HG03139 (cell line): ENCODE measurements at regions not wholly inside any gene's neighbourhood (a gene's known extent, or its start where the extent isn't known, plus 50 kb on each side); places are given as distances from the start of the nearest gene placed in this dataset.

Experiments
- ATAC-seq: cut with Tn5 transposase; IDR thresholded peaks from one replicate; pipeline ENCODE4 v1.9.1; 2021; ENCODE audit not compliant: unreplicated experiment

- no peak for ATAC-seq
These were observed 82.1 kb upstream of the RASGRP1 start for GRCh38 chr15:38646716-38647115.

GRCh38 chr15:38647683-38648082 lies 83.1 kb upstream of the RASGRP1 start:
- ATAC-seq, result no peak

- ATAC-seq, result no peak
These were observed 83.7 kb upstream of the RASGRP1 start for GRCh38 chr15:38648121-38648843.

- no peak for ATAC-seq
These were observed 85.8 kb upstream of the RASGRP1 start for GRCh38 chr15:38650384-38650783.

- ATAC-seq, result no peak
These were observed 86.3 kb upstream of the RASGRP1 start for GRCh38 chr15:38650936-38651327.

GRCh38 chr15:38651328-38652038 lies 86.9 kb upstream of the RASGRP1 start:
- no peak for ATAC-seq

GRCh38 chr15:38652183-38652794 lies 87.7 kb upstream of the RASGRP1 start:
- no peak for ATAC-seq

GRCh38 chr15:38652998-38653397 lies 88.4 kb upstream of the RASGRP1 start:
- ATAC-seq, result peak; percentile 35

GRCh38 chr15:38658431-38658830 lies 93.8 kb upstream of the RASGRP1 start:
- ATAC-seq, result no peak

- ATAC-seq, result no peak
These were observed 96.1 kb upstream of the RASGRP1 start for GRCh38 chr15:38660738-38661137.

GRCh38 chr15:38662033-38662802 lies 97.6 kb upstream of the RASGRP1 start:
- ATAC-seq, result no peak

GRCh38 chr15:38662805-38663204 lies 98.2 kb upstream of the RASGRP1 start:
- ATAC-seq, result no peak

GRCh38 chr15:38665586-38666305 lies 101.1 kb upstream of the RASGRP1 start:
- ATAC-seq, result no peak

GRCh38 chr15:38666865-38667510 lies 102.4 kb upstream of the RASGRP1 start:
- ATAC-seq, result no peak

- no peak for ATAC-seq
These were observed 103.6 kb upstream of the RASGRP1 start for GRCh38 chr15:38667890-38668850.

- no peak for ATAC-seq
These were observed 104.3 kb upstream of the RASGRP1 start for GRCh38 chr15:38668898-38669391.

- ATAC-seq, result peak; percentile 35
These were observed 105.8 kb upstream of the RASGRP1 start for GRCh38 chr15:38670128-38671005.

- ATAC-seq, result no peak
These were observed 106.4 kb upstream of the RASGRP1 start for GRCh38 chr15:38671006-38671387.
